Stimulated activated CD4-positive, alpha-beta T cell treated with anti-CD3 and anti-CD28 coated beads, Interleukin-2, amount 100 ng/mL, for 48 hours (primary cell): ENCODE measurements at regions not wholly inside any gene's neighbourhood (a gene's known extent, or its start where the extent isn't known, plus 50 kb on each side); places are given as distances from the start of the nearest gene placed in this dataset.

ENCODE experiments used
- DNase-seq, 2 donors: peaks; one replicate each; pipeline ENCODE4 v3.0.0-alpha.2; 2020

DNA sequence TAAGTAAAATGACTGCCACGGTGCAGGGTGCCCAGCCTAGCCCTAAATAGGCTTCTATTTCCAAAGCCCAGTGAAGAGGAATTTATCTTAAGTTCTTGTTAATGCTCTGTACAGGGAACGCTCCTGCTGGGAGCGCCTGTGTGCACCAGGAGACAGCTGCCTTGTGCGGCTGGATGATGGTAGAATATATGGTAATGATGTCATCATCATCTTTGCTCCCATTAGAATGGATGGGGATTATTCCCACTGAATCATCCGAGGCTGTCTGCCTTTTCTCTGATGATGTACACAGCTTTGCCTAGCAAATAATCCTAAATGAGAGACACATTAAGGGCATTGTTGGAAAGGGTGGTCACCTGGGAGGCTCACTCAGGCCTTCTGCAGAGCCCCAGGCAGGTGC is 928.1 kb downstream of the CCSER2 start:
- DNase-seq = no peak

DNA sequence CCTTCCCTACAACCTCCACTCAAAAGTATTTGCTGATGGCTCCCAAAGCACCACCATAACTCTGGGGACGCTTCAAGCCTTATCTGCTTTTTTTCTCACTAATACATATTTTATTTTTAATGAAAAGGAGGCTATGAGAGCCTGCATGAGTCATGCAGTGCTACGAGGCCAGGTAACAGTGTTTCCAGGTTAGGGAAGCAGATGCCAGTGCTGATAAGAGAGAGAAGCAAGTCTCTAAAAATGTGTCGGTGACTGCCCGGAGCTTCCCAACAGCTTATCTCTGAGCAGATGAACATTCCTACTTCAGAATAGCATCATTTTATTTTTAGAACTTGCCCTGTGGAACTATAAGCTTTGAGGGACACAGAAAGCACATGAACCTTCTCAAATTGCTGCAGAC is 931.5 kb downstream of the CCSER2 start:
- DNase-seq = no peak

DNA sequence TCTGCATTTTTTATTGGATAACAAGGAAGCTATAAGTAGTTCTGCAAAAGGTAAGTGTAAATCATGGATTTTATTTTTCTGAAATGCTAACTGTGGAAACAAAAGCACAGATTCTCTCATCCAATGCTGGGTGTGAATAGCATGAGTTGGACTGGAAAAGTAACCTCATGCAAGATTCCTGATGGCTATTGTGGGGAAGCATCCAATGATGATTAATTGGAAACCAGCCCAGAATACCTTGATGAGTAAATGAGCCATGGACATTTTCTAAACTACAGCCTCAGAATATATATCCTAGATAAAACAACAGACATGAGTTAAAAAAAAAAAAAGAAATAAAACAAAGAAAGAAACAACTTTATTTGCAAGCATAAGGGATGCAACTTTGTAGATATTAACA is 934.6 kb downstream of the CCSER2 start:
- no peak for DNase-seq

DNA sequence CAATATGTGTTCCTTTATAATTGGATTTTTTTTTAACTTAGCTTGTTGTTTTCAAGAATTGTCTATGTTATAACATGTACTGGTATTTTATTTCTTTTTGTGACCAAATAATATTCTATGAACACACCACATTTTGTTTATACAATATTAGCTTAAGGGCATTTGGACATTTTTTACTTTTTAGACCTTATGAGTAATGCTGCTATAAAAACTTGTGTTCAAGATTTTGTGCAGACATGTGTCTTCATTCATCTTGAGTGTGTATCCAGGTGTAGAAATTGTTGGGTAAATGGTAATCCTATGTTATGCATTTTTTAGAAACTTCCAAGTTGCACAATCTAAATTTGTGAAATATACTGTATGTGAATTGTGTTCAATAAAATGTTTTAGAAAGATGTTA is 936.7 kb downstream of the CCSER2 start:
- no peak for DNase-seq

DNA sequence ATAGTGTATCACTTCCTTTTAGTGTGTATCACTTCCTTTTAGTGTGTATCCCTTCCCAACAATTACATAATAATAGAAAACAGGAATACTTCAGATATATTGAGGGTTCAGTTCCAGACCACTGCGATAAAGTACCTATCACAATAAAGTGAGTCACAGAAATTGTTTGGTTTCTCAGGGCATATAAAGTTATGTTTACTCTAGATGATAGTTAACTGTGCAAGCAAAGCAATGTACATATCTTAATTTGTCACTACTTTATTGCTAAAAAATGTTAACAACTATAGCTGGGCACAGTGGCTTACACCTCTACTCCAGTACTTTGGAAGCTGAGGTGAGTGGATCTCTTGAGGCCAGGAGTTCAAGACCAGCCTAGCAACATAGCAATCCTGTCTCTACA is 938.4 kb downstream of the CCSER2 start:
- DNase-seq = no peak

DNA sequence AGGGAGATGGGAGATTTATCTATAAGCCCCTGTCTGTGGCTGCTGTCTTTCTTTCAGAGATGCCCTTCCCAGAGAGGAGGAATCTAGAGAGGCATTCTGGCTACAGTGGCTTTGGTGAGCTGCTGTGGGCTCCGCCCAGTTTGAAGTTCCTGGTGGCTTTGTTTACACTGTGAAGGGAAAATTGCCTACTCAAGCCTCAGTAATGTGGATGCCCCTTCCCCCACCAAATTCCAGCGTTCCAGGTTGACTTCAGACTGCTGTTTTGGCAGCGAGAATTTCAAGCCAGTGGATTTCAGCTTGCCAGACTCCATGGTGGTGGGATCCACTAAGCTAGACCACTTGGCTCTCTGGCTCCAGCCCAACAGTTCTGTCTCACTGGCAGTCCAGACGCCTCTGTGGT is 951.6 kb downstream of the CCSER2 start:
- DNase-seq = no peak

DNA sequence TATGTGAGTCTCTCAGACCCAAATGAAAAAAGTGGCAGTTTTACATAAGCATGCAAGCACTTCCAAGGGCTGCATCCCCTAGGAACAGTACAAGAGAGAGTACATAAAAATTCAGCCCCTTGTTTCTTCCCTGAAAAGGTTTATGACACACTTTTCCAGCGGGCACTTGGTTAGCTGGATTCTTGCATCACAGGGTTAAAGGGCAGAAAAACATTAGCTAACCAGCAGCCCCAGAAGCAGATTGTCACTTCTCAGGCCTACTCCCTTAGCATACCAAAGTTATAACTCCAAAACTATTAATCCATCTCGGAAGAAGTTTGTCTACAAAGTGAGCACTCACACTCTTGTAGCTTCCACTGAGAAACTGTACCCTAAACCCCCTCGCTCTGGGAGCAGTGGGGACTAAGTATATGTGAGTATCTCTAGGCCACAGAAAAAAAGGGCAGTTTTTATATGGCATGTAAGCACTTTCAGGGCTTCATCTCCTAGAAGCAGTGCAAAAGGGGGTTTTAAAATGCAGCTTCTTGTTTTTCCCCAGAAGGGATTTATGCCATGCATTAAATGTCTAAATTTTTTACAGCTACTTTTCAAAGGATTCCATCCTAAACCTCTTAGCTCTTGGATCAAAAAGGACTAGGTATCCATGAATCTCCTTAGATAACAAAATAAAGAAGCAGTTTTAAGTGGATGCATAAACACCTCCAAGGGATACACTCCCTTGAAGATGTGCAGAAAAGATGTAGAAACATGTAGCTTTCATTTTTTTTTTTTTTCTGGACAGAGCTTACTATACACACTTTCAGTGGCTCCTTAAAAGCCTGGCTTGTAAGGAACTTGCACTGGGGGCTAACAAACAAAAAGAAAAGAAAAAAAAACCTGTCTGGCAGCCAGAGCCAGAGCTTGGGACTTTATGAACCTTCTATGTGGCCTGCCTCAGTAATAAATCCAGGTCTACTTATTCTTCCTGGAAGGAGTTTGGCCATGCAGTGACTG is 956.7 kb downstream of the CCSER2 start:
- DNase-seq = no peak

DNA sequence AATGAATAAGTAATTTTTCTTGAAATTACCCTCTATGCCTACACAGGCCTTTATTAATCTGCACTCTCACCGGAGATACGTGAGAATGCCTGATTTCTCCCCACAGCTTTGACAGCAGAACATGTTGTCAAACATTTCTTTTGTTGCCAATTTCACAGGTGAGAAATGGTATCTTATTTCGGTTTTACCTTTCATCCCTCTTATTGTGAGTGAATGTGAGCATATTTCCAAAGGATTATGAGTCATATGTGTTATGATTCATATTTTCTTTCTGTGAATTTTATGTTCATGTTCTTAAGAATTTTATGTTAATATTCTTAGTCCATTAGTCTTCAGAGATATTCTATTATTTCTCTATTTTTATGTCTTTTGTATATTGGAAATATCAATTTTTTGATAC is 965.1 kb downstream of the CCSER2 start:
- no peak for DNase-seq

DNA sequence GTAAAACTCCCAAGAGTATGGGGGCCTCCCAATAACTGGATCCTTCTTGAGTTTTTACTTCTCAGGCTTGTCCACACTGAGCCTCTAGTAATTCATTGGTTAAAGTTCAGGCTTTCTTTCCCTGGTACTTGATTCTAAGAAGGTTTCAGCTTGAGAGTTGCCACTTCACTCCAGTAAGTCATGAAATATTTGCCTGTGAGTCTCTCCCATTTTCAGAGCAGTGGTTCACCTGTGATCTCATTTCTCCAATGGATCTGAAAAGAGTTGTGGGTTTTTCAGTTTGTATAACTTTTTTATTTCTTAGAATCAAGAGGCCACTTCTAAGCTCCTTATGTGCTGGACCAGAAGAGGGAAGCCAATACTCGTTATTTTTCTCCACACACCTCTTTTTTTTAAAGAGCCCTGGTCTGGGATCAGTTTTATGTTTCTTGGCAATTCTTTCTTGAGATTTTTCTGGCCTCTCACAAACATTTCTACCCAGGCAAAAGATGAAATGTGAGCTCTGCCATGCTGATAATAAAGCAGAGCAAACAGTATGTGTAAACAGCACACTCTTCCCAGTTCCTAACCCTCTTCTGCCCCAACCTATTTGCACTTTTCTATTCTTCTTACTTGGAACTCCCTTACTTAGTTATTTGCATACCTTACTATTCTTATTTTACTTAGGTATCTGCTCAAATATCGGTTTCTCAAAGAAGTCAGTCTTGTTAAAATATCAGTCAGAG is 983.4 kb downstream of the CCSER2 start:
- no peak for DNase-seq

DNA sequence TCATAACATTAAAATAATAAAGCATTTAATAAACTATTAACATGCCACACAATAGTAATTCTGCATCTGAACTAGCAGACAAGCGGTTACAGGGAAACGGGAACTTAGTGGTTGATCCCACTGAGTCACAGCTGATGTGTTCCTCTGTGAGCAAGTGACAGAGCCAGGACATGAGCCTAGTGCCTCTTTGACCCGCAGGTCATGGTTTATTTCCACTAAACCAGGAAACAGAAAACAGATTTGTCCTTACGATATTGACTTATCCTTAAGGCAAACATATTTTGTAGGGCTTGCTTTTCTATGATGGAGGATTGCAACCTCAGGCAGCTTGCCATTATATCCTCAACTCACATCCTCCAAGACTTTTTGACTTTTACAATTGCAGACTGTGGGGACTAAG is 987.3 kb downstream of the CCSER2 start:
- no peak for DNase-seq

DNA sequence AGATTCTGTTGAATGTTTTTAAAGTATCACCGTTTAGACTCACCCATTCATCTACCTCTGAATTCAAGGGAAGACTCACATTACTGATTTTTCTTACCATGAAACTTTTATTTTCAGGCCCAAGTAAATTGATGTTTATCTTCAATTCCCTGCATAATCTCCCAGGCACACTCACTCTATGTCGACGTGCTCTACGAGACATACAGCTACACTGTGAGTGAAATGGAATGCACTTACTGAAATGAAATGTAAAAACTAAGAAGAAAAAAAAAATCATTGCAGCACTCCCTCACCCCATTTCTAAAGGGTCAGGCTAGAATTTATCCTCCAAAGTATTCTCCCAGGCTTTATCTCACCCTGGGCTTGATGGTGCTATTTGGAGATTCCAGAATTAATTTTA is 987.9 kb downstream of the CCSER2 start:
- no peak for DNase-seq

DNA sequence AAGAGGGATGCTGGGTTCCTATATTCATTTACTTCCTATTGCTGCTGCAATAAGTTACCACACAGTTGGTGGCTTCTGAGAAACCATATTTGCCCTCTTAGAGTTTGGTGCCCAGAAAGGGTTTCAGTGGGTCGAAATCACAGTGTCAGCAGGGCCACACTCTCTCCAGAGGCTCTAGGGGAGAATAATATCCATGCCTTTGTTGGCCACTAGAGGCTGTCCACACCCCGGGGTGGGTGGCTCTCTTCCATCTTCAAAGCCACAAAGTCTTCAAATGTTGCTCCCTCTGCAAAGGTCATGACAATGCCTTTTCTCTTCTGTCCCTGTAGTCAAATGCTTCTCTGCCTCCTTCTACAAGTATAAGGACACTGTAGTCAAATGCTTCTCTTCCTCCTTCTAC is 989.4 kb downstream of the CCSER2 start:
- no peak for DNase-seq

DNA sequence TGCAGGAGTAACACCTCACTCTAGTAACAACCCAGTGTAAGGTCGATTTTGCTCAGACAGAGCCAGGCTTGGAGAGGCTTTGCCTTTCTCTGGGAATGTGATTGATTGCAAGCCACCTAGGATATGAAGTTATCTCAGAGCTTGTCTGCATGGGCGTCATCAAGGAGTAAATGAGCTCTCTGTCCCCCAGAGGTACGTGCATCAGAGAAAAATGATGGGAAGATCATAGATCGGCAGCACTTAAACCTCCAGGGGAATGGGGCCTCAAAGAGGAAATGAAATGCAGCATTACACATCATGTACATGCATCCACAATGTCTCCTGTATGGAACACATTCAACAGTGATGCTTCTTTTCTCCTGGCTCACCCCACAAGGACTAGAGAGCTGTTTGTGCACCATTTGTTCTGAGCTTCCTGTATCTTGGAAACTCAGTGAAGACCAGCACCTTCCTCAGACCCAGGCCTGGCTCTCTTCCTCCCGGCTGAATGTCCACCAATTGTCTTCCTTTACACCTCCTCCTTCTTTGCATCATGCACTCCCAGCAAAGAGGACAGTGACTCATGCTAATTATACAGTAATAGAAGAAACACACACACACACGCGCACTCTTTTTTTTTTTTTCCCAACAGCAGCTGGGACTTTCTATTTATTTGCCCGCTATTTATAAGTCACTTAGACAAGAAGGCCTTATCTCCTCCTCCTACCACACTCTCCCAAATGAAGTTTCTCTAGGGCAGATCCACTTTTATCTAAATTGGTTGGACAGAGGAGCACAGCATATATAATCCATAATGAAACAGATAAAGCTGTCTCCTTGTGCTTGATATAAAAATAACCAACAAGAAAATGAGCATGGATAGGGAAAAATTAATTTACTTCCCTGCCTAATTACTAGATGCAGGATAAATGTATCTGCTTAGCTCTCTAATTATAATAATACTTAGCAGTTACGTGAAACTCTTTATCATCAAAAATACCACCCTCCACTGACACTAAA is 990.7 kb downstream of the CCSER2 start:
- DNase-seq = no peak

DNA sequence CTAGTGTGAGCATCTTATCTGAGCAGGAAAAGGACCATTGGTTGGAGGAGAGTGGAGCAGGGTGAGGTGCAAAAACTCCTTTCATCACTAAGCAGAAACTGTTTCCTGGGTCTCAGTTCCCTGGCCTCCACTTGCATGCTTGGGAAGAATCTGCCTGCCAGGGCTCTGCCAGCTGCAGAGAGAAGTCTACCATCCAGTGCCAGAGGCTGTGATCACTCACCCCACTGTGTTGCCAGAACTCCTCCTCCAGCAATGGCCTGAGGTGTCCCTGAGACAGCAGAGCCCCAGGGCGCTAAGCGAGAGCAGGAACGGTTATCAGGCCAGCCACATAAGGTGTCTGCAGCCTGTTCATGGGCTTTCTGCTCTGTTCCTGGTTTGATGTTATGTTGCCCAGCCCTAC is 991.4 kb downstream of the CCSER2 start:
- no peak for DNase-seq

DNA sequence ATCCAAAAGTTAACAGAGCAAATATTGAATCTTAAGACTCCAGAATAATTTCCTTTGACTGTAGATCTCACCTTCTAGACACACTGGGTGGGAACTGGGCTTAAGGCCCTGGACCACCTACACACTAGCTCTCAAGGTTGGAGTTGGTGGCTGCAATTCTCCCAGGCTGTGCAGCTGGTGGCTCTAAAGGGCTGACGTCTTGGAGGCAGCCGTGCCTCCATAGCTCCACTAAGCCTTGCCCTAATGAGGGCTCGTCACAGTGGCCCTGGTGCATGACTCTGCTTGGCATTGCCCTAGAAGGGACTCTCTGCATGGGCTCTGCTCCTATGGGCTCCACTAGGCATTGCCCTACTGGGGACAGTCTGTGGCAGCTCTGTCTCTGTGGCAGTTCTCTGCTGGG is 1005.2 kb downstream of the CCSER2 start:
- no peak for DNase-seq

DNA sequence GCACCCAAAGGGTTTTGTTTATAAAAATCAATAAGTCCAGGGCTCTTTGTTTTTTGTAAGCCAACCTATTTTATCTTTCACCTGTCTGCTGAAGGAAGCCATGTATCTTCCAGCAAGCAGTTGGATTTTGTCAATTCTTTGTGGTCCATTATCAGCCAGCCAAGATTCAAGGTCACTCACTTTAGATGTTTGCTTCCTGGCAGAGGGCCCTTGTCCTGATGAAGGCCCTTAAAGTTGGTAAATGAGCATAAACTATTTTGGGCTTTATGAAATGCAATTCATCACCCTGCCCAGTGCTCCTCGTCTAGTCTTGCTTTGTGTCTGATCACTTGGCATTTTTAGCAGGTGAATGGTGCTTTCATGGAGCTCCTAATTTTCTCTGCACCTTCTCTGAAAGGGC is 1004.2 kb downstream of the GRID1 start:
- DNase-seq = no peak

DNA sequence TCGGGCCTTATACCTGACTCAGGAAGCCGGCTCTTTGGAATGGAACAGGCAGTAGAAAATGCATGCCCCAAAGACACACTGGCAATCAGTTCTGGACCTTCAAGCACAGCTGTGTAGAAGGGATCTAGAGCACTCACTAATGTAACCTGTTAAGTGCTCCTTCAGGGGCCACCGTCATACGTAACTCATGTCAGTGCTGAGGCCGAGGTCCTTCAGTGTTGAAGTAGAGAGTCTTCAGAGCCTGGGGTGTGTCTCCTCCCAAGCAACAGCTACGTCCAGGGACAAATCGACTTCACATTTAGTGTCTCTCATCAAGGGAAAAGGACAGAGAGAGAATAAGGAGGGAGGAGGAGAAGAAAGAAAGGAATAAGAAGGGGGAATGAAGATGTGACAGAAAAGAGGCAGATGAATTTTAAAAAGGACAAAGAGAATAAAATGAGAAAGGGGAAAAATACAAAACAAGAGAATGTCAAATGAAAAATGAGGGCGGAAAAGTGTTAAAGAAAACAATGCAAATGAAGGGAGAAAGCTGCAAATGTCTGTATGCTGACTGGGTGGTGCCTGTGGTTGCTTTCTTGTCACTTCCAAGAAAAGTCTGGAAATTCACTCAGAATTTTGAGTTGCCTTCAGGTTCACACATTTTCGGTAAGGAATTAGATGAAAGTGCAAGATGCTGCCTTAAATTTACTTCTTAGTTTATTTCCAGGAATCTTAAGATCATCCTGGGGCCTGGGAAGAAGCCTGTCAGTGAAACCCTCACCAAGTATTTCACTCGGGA is 989.4 kb downstream of the GRID1 start:
- DNase-seq = no peak

DNA sequence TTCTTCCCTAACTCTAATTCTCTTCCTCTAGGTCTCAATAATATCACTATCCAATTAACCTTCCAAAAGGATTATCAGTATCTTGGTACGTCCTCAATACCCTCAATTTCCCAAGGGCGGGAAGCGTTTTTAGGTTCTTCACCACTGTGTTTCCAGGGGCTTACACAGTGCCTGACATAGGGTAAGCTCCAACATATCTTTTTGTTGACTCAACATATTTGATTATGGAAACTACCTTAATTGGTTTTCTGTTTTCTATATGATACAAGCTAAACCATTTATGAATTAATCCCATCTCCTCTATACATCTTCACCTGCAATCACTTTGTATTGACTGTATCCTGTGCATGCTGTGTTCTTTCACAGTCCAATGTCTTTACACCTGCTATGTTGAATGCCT is 987.3 kb downstream of the GRID1 start:
- no peak for DNase-seq

DNA sequence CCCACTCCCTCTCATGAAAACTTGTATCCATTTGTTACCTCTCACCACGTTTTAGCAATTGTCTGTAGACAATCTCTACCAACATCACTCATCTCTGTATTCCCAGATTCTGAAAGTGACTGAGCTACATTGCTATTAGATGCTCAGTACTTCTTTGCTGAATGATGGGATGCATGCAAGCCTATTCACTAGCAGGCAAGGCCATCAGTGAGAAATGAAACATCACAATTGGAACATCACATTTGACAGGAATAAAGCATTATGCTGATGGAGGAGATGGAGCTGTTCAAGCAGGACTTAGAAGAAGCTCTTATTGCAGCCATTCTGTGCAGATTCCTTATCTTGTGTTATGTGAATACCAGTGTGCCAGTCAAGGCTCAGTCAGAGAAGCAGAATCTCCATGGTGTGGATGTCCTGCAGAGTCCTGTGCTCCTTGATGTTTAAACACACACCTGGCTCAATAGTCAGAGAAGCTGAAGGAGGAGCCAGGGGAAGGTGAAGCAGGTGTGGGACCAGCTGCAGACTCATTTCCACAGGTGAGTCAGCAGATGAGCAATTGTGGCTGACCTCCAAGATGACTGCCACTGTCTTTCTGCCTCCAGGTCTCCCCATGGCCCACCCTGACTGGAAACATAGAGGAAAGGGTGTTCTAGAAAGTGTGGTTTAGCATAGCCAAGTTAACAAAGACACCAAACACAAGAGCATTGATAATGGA is 965.5 kb downstream of the GRID1 start:
- DNase-seq = no peak

DNA sequence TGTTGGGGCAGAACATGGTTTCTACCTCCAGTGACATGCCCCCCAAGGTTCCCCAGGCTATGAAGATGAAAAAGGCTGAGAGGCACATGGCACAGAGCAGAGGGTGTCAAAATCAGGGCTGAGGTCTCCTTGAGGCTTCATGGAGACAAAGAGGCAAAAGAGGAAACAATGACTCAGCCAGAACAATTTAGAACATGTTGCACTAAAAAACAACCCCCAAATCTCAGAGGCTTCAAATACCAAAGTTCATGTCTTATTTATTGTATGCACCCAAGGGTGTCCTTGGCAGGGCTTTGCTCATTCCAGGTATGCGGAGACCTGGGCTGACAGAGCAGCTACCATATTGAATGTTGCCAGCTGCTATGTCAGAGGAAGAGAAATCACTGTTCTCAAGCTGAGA is 964.1 kb downstream of the GRID1 start:
- no peak for DNase-seq

DNA sequence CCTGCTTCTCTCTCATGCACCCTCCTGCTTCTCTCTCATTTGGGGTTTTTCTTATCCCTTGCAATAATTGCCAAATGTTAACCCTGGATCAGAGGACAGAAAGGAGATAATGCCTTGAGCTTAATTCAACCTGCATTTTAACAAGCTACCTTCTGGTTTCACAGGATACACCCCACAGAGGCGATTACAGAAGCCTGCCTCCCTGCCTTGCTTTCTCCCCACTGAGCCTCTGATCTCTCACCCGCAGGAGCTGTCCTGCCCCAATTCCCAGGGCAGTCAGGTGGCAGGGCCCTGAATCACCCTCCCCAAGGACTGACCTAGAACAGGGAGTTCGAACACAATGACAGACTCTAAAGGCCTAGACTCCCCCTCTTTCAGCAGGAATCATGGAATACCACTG is 959.5 kb downstream of the GRID1 start:
- DNase-seq = no peak

DNA sequence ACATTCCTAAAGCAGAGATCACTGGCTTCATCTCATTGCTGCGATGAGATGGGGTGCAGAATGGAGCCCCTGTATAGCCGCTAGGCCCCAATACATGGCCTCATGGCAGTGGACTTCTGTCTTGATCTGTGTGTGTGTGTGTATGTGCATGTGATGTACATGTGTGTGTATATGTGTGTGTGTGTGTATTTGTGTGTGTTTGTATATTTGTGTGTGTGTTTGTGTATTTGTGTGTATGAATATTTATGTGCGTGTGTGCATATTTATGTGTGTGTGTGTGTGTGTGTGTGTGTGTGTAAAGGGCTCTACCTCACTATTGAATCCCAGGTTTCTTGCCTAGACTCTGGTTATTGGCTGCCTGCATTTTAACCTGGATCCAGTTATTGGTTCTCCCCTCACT is 958.2 kb downstream of the GRID1 start:
- DNase-seq = no peak
